ENCODE measurements at regions not wholly inside any gene's neighbourhood (a gene's known extent, or its start where the extent isn't known, plus 50 kb on each side); places are given as distances from the start of the nearest gene placed in this dataset.

DNA sequence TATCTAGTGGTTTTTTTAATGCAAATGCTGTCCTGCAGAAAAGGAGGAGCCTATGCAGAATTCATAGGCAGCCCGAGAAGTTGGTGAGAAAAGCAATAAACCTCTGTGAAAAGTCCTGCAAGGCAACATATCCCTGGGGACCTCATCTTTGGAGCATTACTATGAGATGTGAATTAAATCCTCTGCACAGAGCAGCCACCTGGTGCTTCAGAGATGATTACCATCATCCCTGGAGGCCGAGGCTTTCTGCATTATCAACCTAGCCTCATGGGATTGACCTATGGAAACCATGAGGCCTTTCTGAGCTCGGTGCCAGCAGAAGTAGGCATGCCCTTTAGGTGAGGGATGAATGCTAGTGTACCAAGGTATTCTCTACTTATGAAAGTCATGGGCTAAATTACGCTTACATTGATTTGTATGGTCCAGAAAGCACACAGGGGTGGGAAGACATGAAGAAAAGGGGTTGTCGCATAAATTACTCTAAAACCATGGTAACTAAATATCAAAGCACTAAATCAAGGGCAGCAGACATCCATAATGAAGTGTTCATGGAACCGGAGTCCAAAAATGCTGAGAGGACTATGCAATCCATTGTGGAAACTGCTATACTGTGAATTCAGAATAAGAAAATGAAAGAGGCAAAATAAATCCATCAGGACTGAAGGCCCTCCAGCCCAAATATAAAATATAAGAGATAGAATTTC lies 623.5 kb upstream of the DDX18 start:
- no peak for DNase-seq (ENCODE audit: low read depth)
- no peak overlapping the region for H3K4me3 ChIP-seq (ENCODE audit: low read length)
- TF ChIP-seq, protein P1, sequence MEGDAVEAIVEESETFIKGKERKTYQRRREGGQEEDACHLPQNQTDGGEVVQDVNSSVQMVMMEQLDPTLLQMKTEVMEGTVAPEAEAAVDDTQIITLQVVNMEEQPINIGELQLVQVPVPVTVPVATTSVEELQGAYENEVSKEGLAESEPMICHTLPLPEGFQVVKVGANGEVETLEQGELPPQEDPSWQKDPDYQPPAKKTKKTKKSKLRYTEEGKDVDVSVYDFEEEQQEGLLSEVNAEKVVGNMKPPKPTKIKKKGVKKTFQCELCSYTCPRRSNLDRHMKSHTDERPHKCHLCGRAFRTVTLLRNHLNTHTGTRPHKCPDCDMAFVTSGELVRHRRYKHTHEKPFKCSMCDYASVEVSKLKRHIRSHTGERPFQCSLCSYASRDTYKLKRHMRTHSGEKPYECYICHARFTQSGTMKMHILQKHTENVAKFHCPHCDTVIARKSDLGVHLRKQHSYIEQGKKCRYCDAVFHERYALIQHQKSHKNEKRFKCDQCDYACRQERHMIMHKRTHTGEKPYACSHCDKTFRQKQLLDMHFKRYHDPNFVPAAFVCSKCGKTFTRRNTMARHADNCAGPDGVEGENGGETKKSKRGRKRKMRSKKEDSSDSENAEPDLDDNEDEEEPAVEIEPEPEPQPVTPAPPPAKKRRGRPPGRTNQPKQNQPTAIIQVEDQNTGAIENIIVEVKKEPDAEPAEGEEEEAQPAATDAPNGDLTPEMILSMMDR (conservative IDR thresholded peaks at IDR 0.05; ENCODE audit: low read depth, low read length): no peak

DNA sequence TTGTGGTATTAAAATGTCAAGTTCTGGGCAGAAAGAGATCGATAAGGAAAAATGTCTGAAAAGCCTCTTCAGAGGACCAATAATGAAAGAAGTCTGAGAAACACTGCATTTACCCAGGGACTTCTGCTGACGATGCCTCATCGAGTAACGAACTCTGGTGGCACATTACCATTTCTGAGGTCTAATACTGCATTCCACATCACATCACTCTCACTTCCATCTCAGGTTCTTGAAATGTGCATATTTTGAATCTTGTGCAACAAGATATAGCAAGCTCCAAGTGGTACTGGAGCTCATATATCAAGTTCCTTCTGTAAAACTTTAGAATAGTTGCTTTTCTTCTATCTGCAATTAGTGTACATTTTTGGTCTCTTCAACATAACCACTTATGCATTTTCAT lies 619.1 kb upstream of the DDX18 start:
- no peak overlapping the region for H3K4me3 ChIP-seq (ENCODE audit: low read length)
- TF ChIP-seq, protein P1 (conservative IDR thresholded peaks at IDR 0.05; ENCODE audit: low read depth, low read length): no peak
- DNase-seq (ENCODE audit: low read depth): no peak

DNA sequence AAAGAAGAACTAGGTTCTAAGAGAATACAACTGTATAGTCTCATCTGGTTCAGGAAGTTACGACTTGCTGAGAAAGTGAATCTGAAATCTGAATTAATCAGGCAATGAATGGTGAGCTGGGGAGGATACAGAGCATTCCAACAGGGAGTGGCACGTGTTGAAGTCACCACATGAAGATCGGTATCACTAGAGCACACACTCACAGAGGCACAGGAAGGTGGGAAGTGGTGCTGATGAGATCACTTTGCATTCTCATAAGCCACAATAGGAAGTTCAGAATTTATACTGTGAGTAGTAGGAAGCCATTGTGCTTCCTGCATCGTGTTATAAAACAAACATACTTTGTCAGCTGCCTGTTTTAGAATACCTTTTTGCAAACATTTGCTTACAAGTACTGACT lies 615.0 kb upstream of the DDX18 start:
- DNase-seq (ENCODE audit: low read depth): no peak
- no peak overlapping the region for H3K4me3 ChIP-seq (ENCODE audit: low read length)
- TF ChIP-seq, protein P1 (conservative IDR thresholded peaks at IDR 0.05; ENCODE audit: low read depth, low read length): no peak

DNA sequence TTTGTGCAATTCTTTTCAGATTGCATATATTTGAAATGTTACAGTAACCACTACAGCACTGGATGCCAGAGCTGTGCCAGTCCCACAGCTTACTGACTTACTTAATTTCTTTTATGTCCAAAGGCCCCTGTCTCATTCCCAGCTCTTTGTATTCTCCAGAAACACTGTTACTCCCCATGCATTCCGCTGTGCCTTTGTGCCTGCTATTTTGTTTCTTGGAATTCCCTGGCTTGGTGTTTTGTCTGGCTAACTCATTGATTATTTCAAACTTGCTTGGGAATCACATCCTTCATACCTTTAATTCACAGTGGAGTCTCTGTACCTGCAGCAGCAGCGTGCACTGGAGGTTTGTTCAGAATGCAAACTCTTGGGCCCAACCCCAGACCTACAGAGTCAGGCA lies 601.9 kb upstream of the DDX18 start:
- no peak for DNase-seq (ENCODE audit: low read depth)
- H3K4me3 ChIP-seq (ENCODE audit: low read length): no peak overlapping the region
- TF ChIP-seq, protein P1 (conservative IDR thresholded peaks at IDR 0.05; ENCODE audit: low read depth, low read length): no peak

DNA sequence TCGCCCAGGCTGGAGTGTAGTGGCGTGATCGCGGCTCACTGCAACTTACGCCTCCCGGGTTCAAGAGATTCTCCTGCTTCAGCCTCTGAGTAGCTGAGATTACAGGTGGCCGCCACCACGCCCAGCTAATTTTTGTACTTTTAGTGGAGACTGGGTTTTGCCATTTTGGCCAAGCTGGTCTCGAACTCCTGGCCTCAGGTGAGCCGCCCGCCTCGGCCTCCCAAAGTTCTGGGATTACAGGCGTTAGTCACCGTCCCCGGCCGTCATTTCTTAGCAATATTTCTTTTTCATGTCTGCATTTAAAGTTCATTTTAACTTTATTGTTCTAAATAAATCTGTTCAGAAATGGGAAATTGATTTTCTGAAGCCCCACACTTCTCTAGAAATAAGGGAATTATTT lies 597.3 kb upstream of the DDX18 start:
- H3K4me3 ChIP-seq (ENCODE audit: low read length): no peak overlapping the region
- TF ChIP-seq, protein P1 (conservative IDR thresholded peaks at IDR 0.05; ENCODE audit: low read depth, low read length): no peak
- no peak for DNase-seq (ENCODE audit: low read depth)

DNA sequence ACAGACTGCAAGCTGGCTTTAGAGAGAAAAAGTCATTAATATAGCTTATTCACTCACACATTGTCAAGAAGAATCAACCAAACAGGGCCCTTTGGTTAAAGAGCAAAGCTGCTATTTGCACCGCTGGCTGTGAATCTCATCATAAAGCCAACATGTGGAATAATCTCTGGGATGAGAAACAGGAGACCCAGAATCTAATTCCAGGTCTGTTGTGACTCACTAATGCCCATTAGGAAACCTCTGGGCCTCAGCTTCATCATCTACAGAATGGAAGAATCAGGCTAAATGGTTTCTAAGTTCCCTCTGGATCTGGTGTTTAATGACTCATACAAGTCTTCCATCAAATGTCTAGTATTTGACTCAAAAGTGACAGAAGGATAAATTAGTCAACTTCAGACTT lies 591.7 kb upstream of the DDX18 start:
- no peak overlapping the region for H3K4me3 ChIP-seq (ENCODE audit: low read length)
- TF ChIP-seq, protein P1 (conservative IDR thresholded peaks at IDR 0.05; ENCODE audit: low read depth, low read length): no peak
- DNase-seq (ENCODE audit: low read depth): no peak

DNA sequence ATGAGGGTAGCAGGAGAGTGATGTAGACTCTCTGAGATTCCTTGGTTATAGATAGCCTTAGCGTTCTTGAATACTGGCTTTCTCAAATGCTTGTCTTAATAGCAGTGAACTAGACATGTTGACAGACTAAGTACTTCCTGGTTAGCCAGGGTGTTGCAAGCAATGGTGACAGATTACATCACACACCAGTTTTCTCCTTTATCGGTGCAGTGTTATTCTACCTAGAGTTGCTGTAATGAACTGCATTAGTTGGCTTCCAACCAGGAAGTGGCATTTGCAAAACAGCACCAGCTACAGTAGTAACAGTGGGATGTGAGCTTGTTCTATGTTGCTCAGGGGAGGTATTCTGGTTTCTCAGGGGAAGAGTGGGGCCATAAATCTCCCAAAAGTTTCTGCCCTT lies 582.2 kb upstream of the DDX18 start:
- DNase-seq (ENCODE audit: low read depth): peak; percentile 31
- H3K4me3 ChIP-seq (ENCODE audit: low read length): no peak overlapping the region
- TF ChIP-seq, protein P1 (conservative IDR thresholded peaks at IDR 0.05; ENCODE audit: low read depth, low read length): no peak

Measured in retinal pigment epithelial cell (primary cell).